HCT116 (cell line): ENCODE measurements at regions not wholly inside any gene's neighbourhood (a gene's known extent, or its start where the extent isn't known, plus 50 kb on each side); places are given as distances from the start of the nearest gene placed in this dataset.

Experiments used
- ATAC-seq: fragments of 200-7000 bp; cut with Tn5 transposase; 2 replicates; pipeline ENCODE4 v1.9.1; 2020; ENCODE audit warnings: mild to moderate bottlenecking, moderate library complexity
- BruUV-seq: library from RNA; stranded (reverse); fragments of 400-500 nt; replicated peaks from 2 replicates; lab custom pipeline; 2021; lab: Mats Ljungman, UMichigan
- CTCF ChIA-PET: fragments of 300-600 bp; sonication (Branson Sonifier 250); formaldehyde crosslinking; loops from one replicate; lab custom pipeline; 2021; ENCODE audit warnings: antibody characterized with exemption; lab: Charles Lee
- POLR2A ChIA-PET: fragments of 300-600, 350-600 bp; sonication (Branson Sonifier 250); formaldehyde crosslinking; loops from one replicate; lab custom pipeline; 2021; ENCODE audit warnings: antibody characterized with exemption; lab: Charles Lee
- RAD21 ChIA-PET, 2 experiments: fragments of 300-600 bp; sonication (Branson Sonifier 250); formaldehyde crosslinking; loops; one replicate each; lab custom pipeline; 2023; ENCODE audit warnings: low total read pairs in 2 of 2; ENCODE audit not compliant: uncharacterized antibody in 2 of 2, unreplicated experiment in 2 of 2, low non-redundant PET in 1 of 2; lab: Charles Lee
- DNase-seq: peaks from one replicate; pipeline ENCODE4 v3.0.0-alpha.2; 2010; ENCODE audit warnings: low read depth, low spot score
- H2AFZ ChIP-seq: fragments of 200-600 bp; shearing (Covaris generic), sonication (generic); 2 replicates; pipeline ENCODE4 v1.6.1; 2017; ENCODE audit warnings: low read depth, mixed run types, mixed read lengths, antibody characterized with exemption, low read length; ENCODE audit not compliant: poor library complexity, severe bottlenecking
- H3K27ac ChIP-seq: 2 replicates; pipeline ENCODE4 v1.5.1; 2012; ENCODE audit warnings: low read depth, low read length
- H3K27me3 ChIP-seq: fragments of 200-600 bp; sonication (generic); 2 replicates; pipeline ENCODE4 v1.6.1; 2016; ENCODE audit warnings: mixed run types, low read length, mixed read lengths; ENCODE audit not compliant: insufficient read depth
- H3K36me3 ChIP-seq, 2 experiments: fragments of 200-500 bp in 1 of 2; fragments of 200-600 bp in 1 of 2; sonication (Bioruptor generic) in 1 of 2; sonication (generic) in 1 of 2; 2 replicates each; pipeline versions ENCODE4 v1.5.1 to v1.6.1; 2014 to 2016; ENCODE audit warnings: low read length in 2 of 2, inconsistent platforms in 1 of 2, mixed read lengths in 1 of 2, mixed run types in 1 of 2; ENCODE audit not compliant: insufficient read depth in 2 of 2, control insufficient read depth in 1 of 2
- H3K4me1 ChIP-seq, 2 experiments: fragments of 200-600 bp in 1 of 2; sonication (generic) in 1 of 2; 2 replicates each; pipeline versions ENCODE4 v1.5.1 to v1.6.1; 2012 to 2017; ENCODE audit warnings: low read length in 2 of 2, inconsistent platforms in 1 of 2, mild to moderate bottlenecking in 1 of 2, mixed read lengths in 1 of 2, mixed run types in 1 of 2, moderate library complexity in 1 of 2; ENCODE audit not compliant: insufficient read depth in 2 of 2, control insufficient read depth in 1 of 2
- H3K4me2 ChIP-seq: fragments of 200-600 bp; sonication (generic); 2 replicates; pipeline ENCODE4 v1.6.1; 2017; ENCODE audit warnings: mixed run types, low read length, mixed read lengths
- H3K4me3 ChIP-seq, 2 experiments: fragments of 200-600 bp in 1 of 2; sonication (generic) in 1 of 2; replicated peaks in 1 of 2; 2 replicates each; pipeline ENCODE4 v1.5.1; 2011 to 2016; ENCODE audit warnings: low read length in 2 of 2, control low read depth in 1 of 2, low read depth in 1 of 2, mild to moderate bottlenecking in 1 of 2, mixed read lengths in 1 of 2, mixed run types in 1 of 2
- H3K79me2 ChIP-seq: fragments of 200-600 bp; sonication (generic); 2 replicates; pipeline ENCODE4 v1.6.1; 2017; ENCODE audit warnings: mild to moderate bottlenecking, mixed run types, low read length, moderate library complexity, mixed read lengths; ENCODE audit not compliant: insufficient read depth
- H3K9ac ChIP-seq: fragments of 200-600 bp; sonication (generic); 2 replicates; pipeline ENCODE4 v1.6.1; 2016; ENCODE audit warnings: low read length, mixed read lengths
- H3K9me2 ChIP-seq: fragments of 200-600 bp; sonication (generic), shearing (Covaris generic); 2 replicates; pipeline ENCODE4 v1.6.1; 2017; ENCODE audit warnings: mixed run types, mild to moderate bottlenecking, moderate library complexity; ENCODE audit not compliant: insufficient read depth
- H3K9me3 ChIP-seq, 2 experiments: fragments of 200-500 bp in 1 of 2; fragments of 200-600 bp in 1 of 2; sonication (Bioruptor generic) in 1 of 2; sonication (generic) in 1 of 2; 2 replicates each; pipeline ENCODE4 v1.6.1; 2014 to 2017; ENCODE audit warnings: low read length in 2 of 2, mixed read lengths in 2 of 2, inconsistent platforms in 1 of 2, low read depth in 1 of 2, mild to moderate bottlenecking in 1 of 2, mixed run types in 1 of 2, moderate library complexity in 1 of 2; ENCODE audit not compliant: control insufficient read depth in 1 of 2, insufficient read depth in 1 of 2
- H4K20me1 ChIP-seq: fragments of 200-600 bp; sonication (generic), shearing (Covaris generic); 2 replicates; pipeline ENCODE4 v1.6.1; 2017; ENCODE audit warnings: mixed run types, mild to moderate bottlenecking, moderate library complexity; ENCODE audit not compliant: insufficient read depth
- ATF3 ChIP-seq: IDR thresholded peaks from 2 replicates; pipeline ENCODE4 v1.6.1; 2012
- CBX3 ChIP-seq: IDR thresholded peaks from 2 replicates; pipeline ENCODE4 v1.6.1; 2012; ENCODE audit warnings: low read depth
- EGR1 ChIP-seq: IDR thresholded peaks from 2 replicates; pipeline ENCODE4 v1.6.1; 2012; ENCODE audit warnings: low read depth
- ELF1 ChIP-seq: IDR thresholded peaks from 2 replicates; pipeline ENCODE4 v1.6.1; 2012; ENCODE audit warnings: low read depth, borderline replicate concordance
- FOSL1 ChIP-seq: IDR thresholded peaks from 2 replicates; pipeline ENCODE4 v1.6.1; 2012; ENCODE audit warnings: low read depth
- JUND ChIP-seq: IDR thresholded peaks from 2 replicates; pipeline ENCODE4 v1.6.1; 2012
- MAX ChIP-seq: IDR thresholded peaks from 2 replicates; pipeline ENCODE4 v1.6.1; 2012
- POLR2A ChIP-seq: IDR thresholded peaks from 2 replicates; pipeline ENCODE4 v1.7.0; 2011; ENCODE audit warnings: borderline replicate concordance; ENCODE audit not compliant: insufficient read depth, insufficient read length; ENCODE audit errors: extremely low read depth
- POLR2AphosphoS5 ChIP-seq: IDR thresholded peaks from 2 replicates; pipeline ENCODE4 v1.6.1; 2011; ENCODE audit warnings: mild to moderate bottlenecking, low read depth, low read length, moderate library complexity
- SIN3A ChIP-seq: IDR thresholded peaks from 2 replicates; pipeline ENCODE4 v1.6.1; 2012; ENCODE audit warnings: low read depth
- TCF7L2 ChIP-seq: IDR thresholded peaks from 2 replicates; pipeline ENCODE4 v1.7.0; 2011; ENCODE audit warnings: borderline replicate concordance, inconsistent platforms; ENCODE audit not compliant: insufficient read depth, insufficient read length; ENCODE audit errors: extremely low read depth
- YY1 ChIP-seq: IDR thresholded peaks from 2 replicates; pipeline ENCODE4 v1.6.1; 2011; ENCODE audit warnings: low read length, low read depth, moderate library complexity, mild to moderate bottlenecking; ENCODE audit not compliant: insufficient replicate concordance; ENCODE audit errors: extremely low read depth
- ZFX ChIP-seq: fragments of 450-650 bp; IDR thresholded peaks from 2 replicates; pipeline ENCODE4 v1.6.1; 2017
- intact Hi-C: fragments of 100-400 bp; cut with micrococcal nuclease; formaldehyde crosslinking; loops from 2 replicates; pipeline ENCODE4 v1.10.0; 2022
- TF ChIP-seq, protein P1 (sequence below): IDR thresholded peaks from 2 replicates; pipeline ENCODE4 v1.6.1; 2012; ENCODE audit warnings: low read depth

GRCh38 chr14:62144863-62145262 lies 382.6 kb downstream of the SNAPC1 start:
- CTCF ChIA-PET, result no interaction called here
- RAD21 ChIA-PET, result no interaction called here

More at GRCh38 chr14:62144863-62145262, 382.6 kb downstream of the SNAPC1 start:
- Histone ChIP-seq H3K4me3 (no peak overlapping the region), H3K4me2 (no peak overlapping the region), H2AFZ (no peak overlapping the region), H3K4me1 (no peaks in the 10 kb centered on the region), H3K27me3 (no peaks in the 10 kb centered on the region), H3K27ac (no peak overlapping the region), H3K36me3 (no peaks in the 10 kb centered on the region), H3K9me2 (no peaks in the 10 kb centered on the region), H3K9me3 (no peaks in the 10 kb centered on the region), H4K20me1 (no peaks in the 10 kb centered on the region), H3K79me2 (no peaks in the 10 kb centered on the region), H3K9ac (no peak overlapping the region)
- POLR2A ChIA-PET, result no interaction called here
- ATAC-seq (no peak), DNase-seq (no peak)
- BruUV-seq, result no TSS peak
- intact Hi-C loops, result no loop called here
- TF ChIP-seq POLR2A (no peak), FOSL1 (no peak), YY1 (no peak), JUND (no peak), SIN3A (no peak), ELF1 (no peak), ATF3 (no peak), POLR2AphosphoS5 (no peak), CBX3 (no peak), EGR1 (no peak), TCF7L2 (no peak), MAX (no peak), ZFX (no peak)
- TF ChIP-seq, protein P1, sequence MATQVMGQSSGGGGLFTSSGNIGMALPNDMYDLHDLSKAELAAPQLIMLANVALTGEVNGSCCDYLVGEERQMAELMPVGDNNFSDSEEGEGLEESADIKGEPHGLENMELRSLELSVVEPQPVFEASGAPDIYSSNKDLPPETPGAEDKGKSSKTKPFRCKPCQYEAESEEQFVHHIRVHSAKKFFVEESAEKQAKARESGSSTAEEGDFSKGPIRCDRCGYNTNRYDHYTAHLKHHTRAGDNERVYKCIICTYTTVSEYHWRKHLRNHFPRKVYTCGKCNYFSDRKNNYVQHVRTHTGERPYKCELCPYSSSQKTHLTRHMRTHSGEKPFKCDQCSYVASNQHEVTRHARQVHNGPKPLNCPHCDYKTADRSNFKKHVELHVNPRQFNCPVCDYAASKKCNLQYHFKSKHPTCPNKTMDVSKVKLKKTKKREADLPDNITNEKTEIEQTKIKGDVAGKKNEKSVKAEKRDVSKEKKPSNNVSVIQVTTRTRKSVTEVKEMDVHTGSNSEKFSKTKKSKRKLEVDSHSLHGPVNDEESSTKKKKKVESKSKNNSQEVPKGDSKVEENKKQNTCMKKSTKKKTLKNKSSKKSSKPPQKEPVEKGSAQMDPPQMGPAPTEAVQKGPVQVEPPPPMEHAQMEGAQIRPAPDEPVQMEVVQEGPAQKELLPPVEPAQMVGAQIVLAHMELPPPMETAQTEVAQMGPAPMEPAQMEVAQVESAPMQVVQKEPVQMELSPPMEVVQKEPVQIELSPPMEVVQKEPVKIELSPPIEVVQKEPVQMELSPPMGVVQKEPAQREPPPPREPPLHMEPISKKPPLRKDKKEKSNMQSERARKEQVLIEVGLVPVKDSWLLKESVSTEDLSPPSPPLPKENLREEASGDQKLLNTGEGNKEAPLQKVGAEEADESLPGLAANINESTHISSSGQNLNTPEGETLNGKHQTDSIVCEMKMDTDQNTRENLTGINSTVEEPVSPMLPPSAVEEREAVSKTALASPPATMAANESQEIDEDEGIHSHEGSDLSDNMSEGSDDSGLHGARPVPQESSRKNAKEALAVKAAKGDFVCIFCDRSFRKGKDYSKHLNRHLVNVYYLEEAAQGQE, result no peak
